Neural cell (in vitro differentiated cells): ENCODE measurements at regions not wholly inside any gene's neighbourhood (a gene's known extent, or its start where the extent isn't known, plus 50 kb on each side); places are given as distances from the start of the nearest gene placed in this dataset.

ENCODE experiments used
- H2AFZ ChIP-seq: fragments of 200-600, 300-800 bp; sonication (generic), shearing (Covaris generic); 2 replicates; pipeline ENCODE4 v1.6.0; 2014; ENCODE audit warnings: low read depth, mild to moderate bottlenecking, antibody characterized with exemption, low read length, moderate library complexity
- H3F3A ChIP-seq: fragments of 200-600 bp; shearing (Covaris generic); 2 replicates; pipeline ENCODE4 v1.6.1; 2016; ENCODE audit warnings: mild to moderate bottlenecking, moderate library complexity, mixed read lengths, antibody characterized with exemption, low read length; ENCODE audit not compliant: insufficient read depth, poor library complexity, severe bottlenecking
- H3K27ac ChIP-seq: fragments of 200-600, 300-800 bp; sonication (generic), shearing (Covaris generic); 2 replicates; pipeline ENCODE4 v1.5.1; 2014; ENCODE audit warnings: mild to moderate bottlenecking, low read length, moderate library complexity
- H3K27me3 ChIP-seq: fragments of 300-800, 200-600 bp; sonication (generic), shearing (Covaris generic); 2 replicates; pipeline ENCODE4 v1.6.0; 2014; ENCODE audit warnings: mild to moderate bottlenecking, low read depth, low read length, moderate library complexity; ENCODE audit not compliant: insufficient read depth
- H3K36me3 ChIP-seq: fragments of 300-800, 200-600 bp; sonication (generic), shearing (Covaris generic); 2 replicates; pipeline ENCODE4 v1.5.1; 2014; ENCODE audit warnings: mild to moderate bottlenecking, antibody characterized with exemption, low read length, moderate library complexity; ENCODE audit not compliant: insufficient read depth
- H3K4me2 ChIP-seq: fragments of 300-800, 200-600 bp; sonication (generic), shearing (Covaris generic); 2 replicates; pipeline ENCODE4 v1.6.0; 2014; ENCODE audit warnings: mild to moderate bottlenecking, low read length
- H3K4me3 ChIP-seq: fragments of 300-800, 200-600 bp; sonication (generic), shearing (Covaris generic); 2 replicates; pipeline ENCODE4 v1.5.1; 2014; ENCODE audit warnings: mild to moderate bottlenecking, low read length, moderate library complexity
- H3K79me2 ChIP-seq: fragments of 200-600 bp; shearing (Covaris generic); replicated peaks from 2 replicates; pipeline ENCODE4 v1.6.0; 2014; ENCODE audit warnings: mild to moderate bottlenecking, low read length, moderate library complexity; ENCODE audit not compliant: insufficient read depth
- H3K9ac ChIP-seq: fragments of 300-800, 200-600 bp; sonication (generic), shearing (Covaris generic); 2 replicates; pipeline ENCODE4 v1.6.1; 2016; ENCODE audit warnings: mild to moderate bottlenecking, low read length, mixed read lengths
- H3K9me2 ChIP-seq: fragments of 200-600 bp; shearing (Covaris generic); 2 replicates; pipeline ENCODE4 v1.6.1; 2016; ENCODE audit warnings: mild to moderate bottlenecking, low read length, mixed read lengths; ENCODE audit not compliant: insufficient read depth
- H3K9me3 ChIP-seq: fragments of 200-600, 300-800 bp; sonication (generic), shearing (Covaris generic); 2 replicates; pipeline ENCODE4 v1.6.1; 2016; ENCODE audit warnings: mild to moderate bottlenecking, mixed run types, low read length, moderate library complexity, mixed read lengths
- H4K20me1 ChIP-seq: fragments of 200-600 bp; shearing (Covaris generic); 2 replicates; pipeline ENCODE4 v1.6.1; 2016; ENCODE audit warnings: mild to moderate bottlenecking, mixed run types; ENCODE audit not compliant: insufficient read depth
- EP300 ChIP-seq: fragments of 450-650 bp; conservative IDR thresholded peaks from 2 replicates; pipeline ENCODE4 v1.6.1; 2014; ENCODE audit warnings: antibody characterized with exemption, mild to moderate bottlenecking, moderate library complexity; ENCODE audit not compliant: poor library complexity, severe bottlenecking
- EZH2 ChIP-seq: fragments of 200-600, 300-800 bp; shearing (Covaris generic), sonication (generic); IDR thresholded peaks from 2 replicates; pipeline ENCODE4 v1.6.1; 2014; ENCODE audit warnings: antibody characterized with exemption, low read length, borderline replicate concordance, mild to moderate bottlenecking; ENCODE audit not compliant: insufficient read depth, poor library complexity, severe bottlenecking
- MXI1 ChIP-seq: fragments of 450-650 bp; conservative IDR thresholded peaks from 2 replicates; pipeline ENCODE4 v1.6.1; 2014; ENCODE audit warnings: antibody characterized with exemption, mild to moderate bottlenecking; ENCODE audit not compliant: poor library complexity, severe bottlenecking
- POLR2AphosphoS5 ChIP-seq: IDR thresholded peaks from 2 replicates; pipeline ENCODE4 v1.6.1; 2012
- RAD21 ChIP-seq: fragments of 450-650 bp; conservative IDR thresholded peaks from 2 replicates; pipeline ENCODE4 v1.6.1; 2014; ENCODE audit warnings: antibody characterized with exemption, mild to moderate bottlenecking, moderate library complexity
- REST ChIP-seq: IDR thresholded peaks from 2 replicates; pipeline ENCODE4 v1.6.1; 2012; ENCODE audit warnings: borderline replicate concordance
- SMC3 ChIP-seq: fragments of 450-650 bp; conservative IDR thresholded peaks from 2 replicates; pipeline ENCODE4 v1.6.1; 2014; ENCODE audit warnings: antibody characterized with exemption, mild to moderate bottlenecking, moderate library complexity; ENCODE audit not compliant: poor library complexity
- TAF1 ChIP-seq: IDR thresholded peaks from 2 replicates; pipeline ENCODE4 v1.6.1; 2012; ENCODE audit warnings: low read depth
- TF ChIP-seq, protein P1 (sequence below): fragments of 450-650 bp; IDR thresholded peaks from 2 replicates; pipeline ENCODE4 v1.5.1; 2014; ENCODE audit warnings: antibody characterized with exemption, mild to moderate bottlenecking, moderate library complexity; ENCODE audit not compliant: poor library complexity, severe bottlenecking

- Histone ChIP-seq H3K9ac (no peak overlapping the region), H3K36me3 (no peaks in the 10 kb centered on the region), H3K4me3 (no peak overlapping the region), H3F3A (no peaks in the 10 kb centered on the region), H3K79me2 (no peaks in the 10 kb centered on the region), H3K27me3 (no peaks in the 10 kb centered on the region), H3K9me3 (no peaks in the 10 kb centered on the region), H3K9me2 (no peaks in the 10 kb centered on the region), H4K20me1 (no peaks in the 10 kb centered on the region), H3K4me2 (no peak overlapping the region), H3K27ac (no peak overlapping the region), H2AFZ (no peak overlapping the region)
- no peak for TF ChIP-seq REST
- TF ChIP-seq MXI1 = no peak
- TF ChIP-seq, protein P1, sequence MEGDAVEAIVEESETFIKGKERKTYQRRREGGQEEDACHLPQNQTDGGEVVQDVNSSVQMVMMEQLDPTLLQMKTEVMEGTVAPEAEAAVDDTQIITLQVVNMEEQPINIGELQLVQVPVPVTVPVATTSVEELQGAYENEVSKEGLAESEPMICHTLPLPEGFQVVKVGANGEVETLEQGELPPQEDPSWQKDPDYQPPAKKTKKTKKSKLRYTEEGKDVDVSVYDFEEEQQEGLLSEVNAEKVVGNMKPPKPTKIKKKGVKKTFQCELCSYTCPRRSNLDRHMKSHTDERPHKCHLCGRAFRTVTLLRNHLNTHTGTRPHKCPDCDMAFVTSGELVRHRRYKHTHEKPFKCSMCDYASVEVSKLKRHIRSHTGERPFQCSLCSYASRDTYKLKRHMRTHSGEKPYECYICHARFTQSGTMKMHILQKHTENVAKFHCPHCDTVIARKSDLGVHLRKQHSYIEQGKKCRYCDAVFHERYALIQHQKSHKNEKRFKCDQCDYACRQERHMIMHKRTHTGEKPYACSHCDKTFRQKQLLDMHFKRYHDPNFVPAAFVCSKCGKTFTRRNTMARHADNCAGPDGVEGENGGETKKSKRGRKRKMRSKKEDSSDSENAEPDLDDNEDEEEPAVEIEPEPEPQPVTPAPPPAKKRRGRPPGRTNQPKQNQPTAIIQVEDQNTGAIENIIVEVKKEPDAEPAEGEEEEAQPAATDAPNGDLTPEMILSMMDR = no peak
- no peak for TF ChIP-seq TAF1
- no peak for TF ChIP-seq SMC3
- TF ChIP-seq EP300 = no peak
- TF ChIP-seq POLR2AphosphoS5 = no peak
- TF ChIP-seq RAD21 = no peak
- no peak for TF ChIP-seq EZH2
Measured at GRCh38 chr3:182135056-182135455, 423.3 kb downstream of the SOX2 start.

- H3F3A ChIP-seq = no peaks in the 10 kb centered on the region
- no peaks in the 10 kb centered on the region for H3K79me2 ChIP-seq
- H3K9me3 ChIP-seq = no peaks in the 10 kb centered on the region
- no peak overlapping the region for H3K4me2 ChIP-seq
- no peaks in the 10 kb centered on the region for H3K27me3 ChIP-seq
- no peaks in the 10 kb centered on the region for H3K36me3 ChIP-seq
- no peaks in the 10 kb centered on the region for H3K9me2 ChIP-seq
- H2AFZ ChIP-seq = no peak overlapping the region
- H4K20me1 ChIP-seq = no peaks in the 10 kb centered on the region
- TF ChIP-seq RAD21 (no peak), EP300 (no peak), TAF1 (no peak), EZH2 (no peak), MXI1 (no peak), REST (no peak)
- H3K4me3 ChIP-seq = no peak overlapping the region
- H3K27ac ChIP-seq = no peak overlapping the region
- no peak overlapping the region for H3K9ac ChIP-seq
Measured at GRCh38 chr3:182136008-182136910, 424.5 kb downstream of the SOX2 start.
